ENCODE measurements at regions not wholly inside any gene's neighbourhood (a gene's known extent, or its start where the extent isn't known, plus 50 kb on each side); places are given as distances from the start of the nearest gene placed in this dataset.

GRCh38 chr20:4371623-4372251, 122.7 kb upstream of the ADRA1D start:
- no peak for TF ChIP-seq CTCF (IDR thresholded peaks at IDR 0.05 in 2 of 3, conservative IDR thresholded peaks at IDR 0.05 in 1 of 3; ENCODE audit: control insufficient read depth in 2 of 3, extremely low read depth in 1 of 3, insufficient read depth in 1 of 3, low read depth in 3 of 3, low read length in 3 of 3)
- TF ChIP-seq POLR2AphosphoS5 (IDR thresholded peaks at IDR 0.05; ENCODE audit: low read length), result no peak
- no peak for TF ChIP-seq SP1 (IDR thresholded peaks at IDR 0.05; ENCODE audit: low read depth, low read length)
- TF ChIP-seq RELB (IDR thresholded peaks at IDR 0.05; ENCODE audit: low read depth), result no peak

All from GM12878 (cell line).